Suprapubic skin (tissue), 4 donors: ENCODE measurements at regions not wholly inside any gene's neighbourhood (a gene's known extent, or its start where the extent isn't known, plus 50 kb on each side); places are given as distances from the start of the nearest gene placed in this dataset.

Source experiments
- POLR2A ChIP-seq, 2 donors: fragments of 450-650 bp; IDR thresholded peaks; one replicate each; pipeline ENCODE4 v1.6.1; 2017; ENCODE audit warnings: antibody characterized with exemption in 2 of 2, mild to moderate bottlenecking in 2 of 2, moderate library complexity in 2 of 2
- POLR2AphosphoS5 ChIP-seq, 3 donors: sonication (generic); formaldehyde crosslinking; IDR thresholded peaks; one replicate each; pipeline ENCODE4 v1.6.1; 2017; ENCODE audit warnings: antibody characterized with exemption in 3 of 3
- TF ChIP-seq, protein P1 (sequence below), 2 donors: fragments of 200-600 bp in 1 of 2; fragments of 450-650 bp in 1 of 2; sonication (generic) in 1 of 2; IDR thresholded peaks; one replicate each; pipeline ENCODE4 v1.5.1; 2016 to 2019; ENCODE audit warnings: antibody characterized with exemption in 2 of 2, mild to moderate bottlenecking in 1 of 2, moderate library complexity in 1 of 2

DNA sequence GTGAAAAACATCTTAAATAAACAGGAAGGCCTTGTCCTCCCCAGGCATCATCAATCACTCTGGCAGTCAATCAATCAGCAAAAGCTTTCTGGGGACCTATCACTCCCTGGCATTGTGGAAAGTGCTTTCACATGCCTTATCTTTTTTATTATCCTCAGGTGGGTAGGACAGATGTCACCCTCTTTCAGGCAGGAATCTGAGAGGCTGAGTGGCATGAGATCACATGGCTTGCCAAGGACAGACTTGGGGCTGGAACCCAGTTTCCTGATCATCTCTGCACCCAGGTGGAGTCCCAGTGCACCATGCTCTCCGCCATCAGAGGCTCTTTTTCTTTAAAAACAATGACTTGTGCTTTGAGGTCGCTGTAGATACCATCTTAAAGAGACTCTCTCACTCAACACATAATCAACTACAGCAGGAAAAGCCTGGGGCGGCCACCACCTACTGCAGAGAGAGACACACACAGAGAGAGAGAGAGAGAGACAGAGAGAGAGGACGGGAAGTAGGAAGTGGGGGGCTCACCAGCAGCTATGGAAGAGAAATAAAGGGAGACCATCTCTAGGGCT lies 282.7 kb downstream of the PTTG2 start:
- TF ChIP-seq, protein P1, sequence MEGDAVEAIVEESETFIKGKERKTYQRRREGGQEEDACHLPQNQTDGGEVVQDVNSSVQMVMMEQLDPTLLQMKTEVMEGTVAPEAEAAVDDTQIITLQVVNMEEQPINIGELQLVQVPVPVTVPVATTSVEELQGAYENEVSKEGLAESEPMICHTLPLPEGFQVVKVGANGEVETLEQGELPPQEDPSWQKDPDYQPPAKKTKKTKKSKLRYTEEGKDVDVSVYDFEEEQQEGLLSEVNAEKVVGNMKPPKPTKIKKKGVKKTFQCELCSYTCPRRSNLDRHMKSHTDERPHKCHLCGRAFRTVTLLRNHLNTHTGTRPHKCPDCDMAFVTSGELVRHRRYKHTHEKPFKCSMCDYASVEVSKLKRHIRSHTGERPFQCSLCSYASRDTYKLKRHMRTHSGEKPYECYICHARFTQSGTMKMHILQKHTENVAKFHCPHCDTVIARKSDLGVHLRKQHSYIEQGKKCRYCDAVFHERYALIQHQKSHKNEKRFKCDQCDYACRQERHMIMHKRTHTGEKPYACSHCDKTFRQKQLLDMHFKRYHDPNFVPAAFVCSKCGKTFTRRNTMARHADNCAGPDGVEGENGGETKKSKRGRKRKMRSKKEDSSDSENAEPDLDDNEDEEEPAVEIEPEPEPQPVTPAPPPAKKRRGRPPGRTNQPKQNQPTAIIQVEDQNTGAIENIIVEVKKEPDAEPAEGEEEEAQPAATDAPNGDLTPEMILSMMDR (IDR thresholded peaks at IDR 0.05) = no peak
- TF ChIP-seq POLR2AphosphoS5 (IDR thresholded peaks at IDR 0.05) = no peak
- TF ChIP-seq POLR2A (IDR thresholded peaks at IDR 0.05) = no peak
